Mononuclear cell (primary cell): ENCODE measurements at regions not wholly inside any gene's neighbourhood (a gene's known extent, or its start where the extent isn't known, plus 50 kb on each side); places are given as distances from the start of the nearest gene placed in this dataset.

Experiments used
- H3K27me3 ChIP-seq: 2 replicates; pipeline ENCODE4 v1.6.0; 2011; ENCODE audit warnings: low read length, control low read depth; ENCODE audit not compliant: insufficient read depth
- H3K4me1 ChIP-seq: 2 replicates; pipeline ENCODE4 v1.5.1; 2011; ENCODE audit warnings: mild to moderate bottlenecking, low read length, control low read depth; ENCODE audit not compliant: insufficient read depth
- H3K4me3 ChIP-seq: 2 replicates; pipeline ENCODE4 v1.5.1; 2011; ENCODE audit warnings: mild to moderate bottlenecking, low read length, moderate library complexity
- H3K9me3 ChIP-seq: 2 replicates; pipeline ENCODE4 v1.5.1; 2011; ENCODE audit warnings: low read depth, mild to moderate bottlenecking, control low read depth, low read length

DNA sequence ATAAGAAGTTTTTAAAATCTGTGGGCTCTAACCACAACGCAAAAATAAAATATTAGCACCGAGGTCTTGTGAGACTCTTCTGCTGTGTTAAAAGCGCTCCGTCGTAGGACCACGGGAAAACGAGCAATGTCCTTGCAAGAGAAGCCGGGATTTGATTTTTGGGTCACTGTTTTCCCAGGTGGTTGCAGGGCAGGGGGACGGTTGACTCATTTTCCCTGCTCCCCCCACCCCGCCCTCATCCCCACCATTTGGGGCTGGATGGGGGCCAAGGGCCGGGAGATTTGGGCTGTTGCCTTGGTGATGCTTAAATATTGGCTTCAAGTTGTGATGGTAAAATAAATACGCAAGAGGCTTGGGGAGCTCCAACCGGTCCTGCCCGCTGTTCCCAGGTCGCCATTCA is 67.6 kb upstream of the SLC25A33 start:
- no peaks in the 10 kb centered on the region for H3K9me3 ChIP-seq
- no peaks in the 10 kb centered on the region for H3K4me1 ChIP-seq
- no peak overlapping the region for H3K4me3 ChIP-seq
- H3K27me3 ChIP-seq: no peaks in the 10 kb centered on the region

DNA sequence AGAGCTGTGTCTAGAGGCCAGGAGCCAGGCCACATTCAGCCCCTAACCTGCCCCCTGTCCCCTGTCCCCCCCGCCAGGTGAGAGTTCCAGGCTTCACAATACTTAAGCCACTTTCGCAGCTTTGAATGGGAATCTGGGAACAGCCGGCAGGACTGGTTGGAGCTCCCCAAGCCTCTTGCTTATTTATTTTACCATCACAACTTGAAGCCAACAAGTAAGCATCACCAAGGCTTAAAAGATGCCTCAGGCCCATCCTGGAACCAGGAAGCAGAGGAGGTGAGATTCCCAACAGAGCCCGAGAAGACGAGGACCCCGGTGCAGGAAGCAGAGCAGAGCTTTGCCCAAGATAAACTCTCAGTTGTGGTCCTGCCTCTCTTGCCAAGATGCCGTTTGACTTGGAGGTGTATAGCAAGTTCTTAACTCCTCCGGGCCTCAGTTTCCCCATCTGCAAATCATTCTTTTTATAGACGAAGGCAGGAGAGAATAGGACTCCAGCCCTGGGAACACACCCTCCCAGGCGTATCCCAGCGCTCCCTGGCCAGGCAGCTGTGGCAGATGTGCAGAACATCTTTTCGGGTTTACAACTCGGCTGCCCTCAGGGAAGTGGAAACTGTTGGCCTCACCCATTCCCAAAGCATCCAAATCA is 66.8 kb upstream of the SLC25A33 start:
- no peaks in the 10 kb centered on the region for H3K9me3 ChIP-seq
- H3K4me3 ChIP-seq: no peak overlapping the region
- H3K4me1 ChIP-seq: no peaks in the 10 kb centered on the region
- H3K27me3 ChIP-seq: no peaks in the 10 kb centered on the region

DNA sequence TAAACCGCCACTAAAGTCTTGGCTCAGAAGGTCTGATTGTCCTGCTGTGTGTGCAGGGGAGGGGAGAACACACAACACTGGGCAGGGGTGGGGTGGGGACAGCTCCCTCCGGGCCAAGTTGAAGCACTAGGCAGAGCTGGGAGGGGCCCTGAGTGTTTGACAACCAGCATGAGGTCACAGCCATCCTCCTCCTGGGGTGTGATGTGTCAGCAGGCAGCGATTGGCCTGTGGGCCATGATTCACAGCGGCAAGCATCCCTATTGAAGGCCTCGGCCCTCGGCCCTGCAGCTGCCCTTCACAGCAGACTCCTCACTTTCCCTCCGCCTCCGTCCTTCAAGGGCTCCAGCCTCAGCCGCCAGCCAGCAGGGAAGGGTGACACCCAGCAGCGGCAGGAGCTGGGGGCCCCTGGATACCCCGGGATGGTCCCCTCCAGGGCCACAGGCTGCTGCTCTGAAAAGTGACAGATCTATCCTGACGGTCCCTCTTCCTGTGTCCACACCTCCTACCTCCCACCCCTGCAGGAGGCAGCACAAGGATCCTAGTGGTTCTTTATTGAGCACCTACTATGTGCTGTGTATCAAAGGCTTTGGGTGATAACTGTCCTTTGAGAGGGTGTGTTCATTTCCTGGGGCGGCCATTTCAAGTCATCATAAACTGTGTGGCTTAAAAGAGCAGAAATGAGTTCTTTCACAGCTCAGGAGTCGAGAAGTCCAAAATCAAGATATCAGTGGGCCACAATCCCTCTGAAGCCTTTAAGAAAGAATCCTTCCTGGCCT is 66.0 kb upstream of the SLC25A33 start:
- Histone ChIP-seq H3K4me1 (no peaks in the 10 kb centered on the region), H3K9me3 (no peaks in the 10 kb centered on the region), H3K4me3 (no peak overlapping the region), H3K27me3 (no peaks in the 10 kb centered on the region)

DNA sequence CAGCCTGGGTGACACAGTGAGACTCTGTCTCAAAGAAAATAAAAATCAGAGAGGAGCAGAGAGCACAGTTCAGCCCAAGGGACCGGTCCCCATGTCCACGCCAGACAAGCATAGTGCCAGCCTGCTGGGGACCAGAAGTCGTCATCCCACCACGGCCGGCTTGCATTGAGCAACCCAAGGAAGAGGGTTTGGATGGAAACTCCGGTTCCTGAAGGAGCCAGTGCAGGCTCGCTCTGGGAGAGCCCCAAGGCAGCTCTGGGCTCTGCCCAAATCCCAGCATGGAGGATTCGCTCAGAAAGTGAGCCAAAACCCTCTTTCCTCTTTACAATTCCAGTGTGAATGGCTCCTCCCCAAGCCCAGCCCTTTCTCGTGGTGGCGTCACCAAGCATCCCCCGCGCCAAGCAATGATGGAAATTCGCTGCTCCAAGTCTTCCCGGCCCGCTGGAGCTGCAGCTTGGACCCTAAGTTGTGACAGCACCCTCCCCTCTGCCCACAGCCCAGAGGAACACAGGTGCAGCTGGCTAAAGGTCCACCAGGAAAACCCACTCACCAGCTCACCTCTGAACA is 64.1 kb upstream of the SLC25A33 start:
- Histone ChIP-seq H3K27me3 (no peaks in the 10 kb centered on the region), H3K4me3 (no peak overlapping the region), H3K9me3 (no peaks in the 10 kb centered on the region), H3K4me1 (no peaks in the 10 kb centered on the region)

DNA sequence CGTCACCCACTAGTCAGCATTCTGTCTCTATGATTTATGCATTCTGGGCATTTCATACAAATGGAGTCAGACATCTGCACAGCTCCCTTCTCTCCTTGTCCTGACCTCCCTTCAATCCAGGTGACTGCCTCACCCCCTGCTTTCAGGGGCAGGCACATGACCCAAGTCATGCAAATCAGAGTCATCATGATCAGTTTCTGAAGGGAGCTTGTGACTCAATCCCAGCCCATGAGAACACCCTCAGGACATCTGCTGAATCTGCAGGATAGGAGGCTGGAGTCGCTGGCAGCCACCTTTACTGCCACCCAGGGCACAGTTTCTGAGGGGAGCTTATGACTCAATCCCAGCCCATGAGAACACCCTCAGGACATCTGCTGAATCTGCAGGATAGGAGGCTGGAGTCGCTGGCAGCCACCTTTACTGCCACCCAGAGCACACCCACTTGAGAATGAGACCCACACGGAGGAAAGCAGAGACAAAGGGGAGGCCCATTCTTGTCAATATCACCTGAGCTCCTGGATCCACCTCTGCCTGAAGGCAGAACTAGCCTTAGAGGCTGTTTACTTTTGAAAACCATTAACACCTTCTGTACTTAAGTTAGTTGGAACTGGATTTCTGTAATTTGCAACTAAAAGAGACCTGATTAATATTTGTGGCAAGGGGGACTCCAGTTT is 62.3 kb upstream of the SLC25A33 start:
- Histone ChIP-seq H3K9me3 (no peaks in the 10 kb centered on the region), H3K4me1 (no peaks in the 10 kb centered on the region), H3K4me3 (no peak overlapping the region), H3K27me3 (no peaks in the 10 kb centered on the region)

DNA sequence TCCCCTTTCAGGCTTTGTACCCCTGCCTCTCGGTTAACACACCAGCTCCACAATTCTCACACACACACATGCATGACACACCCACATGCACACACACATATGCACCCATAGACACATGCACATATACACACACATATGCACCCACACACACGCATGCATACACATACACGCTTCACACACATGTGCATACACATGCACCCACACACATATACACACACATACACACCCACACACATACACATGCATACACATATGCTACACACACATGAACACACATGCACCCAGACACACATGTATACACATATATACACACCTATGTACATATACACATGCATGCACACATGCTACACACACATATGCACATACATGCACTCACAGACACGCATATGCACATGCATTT is 61.7 kb upstream of the SLC25A33 start:
- Histone ChIP-seq H3K27me3 (no peaks in the 10 kb centered on the region), H3K4me3 (no peak overlapping the region), H3K4me1 (no peaks in the 10 kb centered on the region), H3K9me3 (no peaks in the 10 kb centered on the region)

DNA sequence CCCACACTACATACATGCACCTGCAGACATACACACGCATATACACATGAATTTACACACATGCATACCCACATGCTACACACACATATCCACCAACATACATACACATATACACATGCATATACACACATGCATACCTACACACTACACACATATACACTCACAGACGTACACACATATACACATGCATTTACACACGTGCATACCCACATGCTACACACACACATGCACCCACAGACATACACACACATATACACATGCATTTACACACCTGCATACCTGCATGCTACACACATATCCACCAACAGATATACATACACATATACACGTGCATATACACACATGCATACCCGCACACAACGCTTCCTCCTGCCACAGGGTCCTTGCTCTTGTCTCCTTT is 61.2 kb upstream of the SLC25A33 start:
- no peaks in the 10 kb centered on the region for H3K9me3 ChIP-seq
- no peaks in the 10 kb centered on the region for H3K4me1 ChIP-seq
- no peak overlapping the region for H3K4me3 ChIP-seq
- H3K27me3 ChIP-seq: no peaks in the 10 kb centered on the region

DNA sequence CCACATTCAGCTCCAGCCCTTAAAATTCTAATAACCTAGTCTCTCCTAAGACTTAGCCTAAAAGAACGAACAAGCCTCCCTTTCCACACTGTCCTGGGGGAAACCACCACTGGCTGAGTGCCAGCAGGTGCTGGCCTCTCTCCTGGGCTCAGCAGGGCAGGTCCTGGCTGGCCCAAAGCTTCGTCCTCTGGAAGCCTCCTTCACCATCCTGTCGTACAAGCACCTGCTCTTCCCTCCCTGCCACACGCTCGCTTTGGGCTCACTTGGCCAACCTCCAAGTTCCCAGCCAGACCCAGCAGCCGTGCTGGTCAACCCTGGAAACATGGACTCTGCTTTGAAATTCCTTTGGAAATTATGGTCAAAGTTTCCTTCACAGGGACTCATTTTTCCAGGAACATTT is 58.2 kb upstream of the SLC25A33 start:
- no peak overlapping the region for H3K4me3 ChIP-seq
- no peaks in the 10 kb centered on the region for H3K4me1 ChIP-seq
- no peaks in the 10 kb centered on the region for H3K27me3 ChIP-seq
- no peaks in the 10 kb centered on the region for H3K9me3 ChIP-seq

DNA sequence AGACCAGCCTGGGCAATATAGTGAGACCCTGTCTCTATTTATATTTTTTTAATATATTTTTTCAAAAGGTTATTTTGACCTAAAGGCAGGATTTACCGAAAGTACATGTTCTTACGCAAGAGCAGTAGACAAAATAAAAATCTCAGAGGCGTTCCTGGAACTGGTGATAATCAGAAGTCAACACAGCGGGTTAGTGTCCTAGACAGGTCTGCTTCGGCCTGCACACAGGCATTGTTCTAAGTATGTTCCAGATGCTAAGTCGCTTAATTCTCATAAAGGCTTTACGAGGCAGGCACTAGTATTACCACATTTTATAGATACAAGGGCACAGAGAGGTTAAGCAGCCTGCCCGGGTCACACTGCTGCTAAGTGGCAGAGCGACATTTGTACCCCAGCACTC is 56.9 kb upstream of the SLC25A33 start:
- Histone ChIP-seq H3K4me3 (no peak overlapping the region), H3K27me3 (no peaks in the 10 kb centered on the region)

DNA sequence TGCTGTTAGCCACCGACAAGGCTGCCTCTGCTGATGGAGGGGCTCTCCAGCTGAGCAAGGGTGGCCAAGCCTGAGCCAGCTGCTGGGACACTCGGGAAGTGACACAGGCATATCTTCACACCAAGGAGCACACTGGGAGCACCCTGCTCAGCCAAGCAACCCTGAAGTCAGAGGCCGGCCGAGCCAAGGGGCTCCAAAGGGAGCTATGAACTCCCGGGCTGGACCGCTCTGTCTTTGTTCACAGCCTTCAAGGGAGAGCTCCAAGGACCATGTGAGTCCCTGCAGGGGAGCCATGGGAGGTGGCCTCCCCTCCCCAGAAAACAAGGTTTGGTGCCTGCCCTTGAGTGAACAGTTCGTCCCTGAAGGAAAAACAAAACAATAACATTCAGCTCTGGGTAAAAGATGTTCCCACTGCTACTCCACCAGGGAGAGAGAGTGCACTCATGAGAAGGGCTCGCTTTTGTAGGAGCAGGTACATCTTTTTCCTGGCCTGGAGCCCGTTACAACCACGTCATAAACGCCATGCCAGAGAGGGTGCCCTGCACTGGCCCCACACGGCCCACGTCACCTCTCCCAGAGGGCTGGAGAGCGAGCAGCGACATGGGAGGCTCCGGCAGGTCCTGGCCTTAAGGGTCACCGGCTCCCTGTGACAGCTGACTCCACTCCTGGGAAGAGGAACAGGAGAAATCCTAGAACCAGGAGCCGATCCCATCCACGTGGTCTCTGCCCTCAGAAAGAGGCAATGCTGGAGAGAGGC is 56.3 kb upstream of the SLC25A33 start:
- no peaks in the 10 kb centered on the region for H3K27me3 ChIP-seq
- no peaks in the 10 kb centered on the region for H3K9me3 ChIP-seq
- no peak overlapping the region for H3K4me3 ChIP-seq
- no peaks in the 10 kb centered on the region for H3K4me1 ChIP-seq

More for the DNA sequence above, 56.9 kb upstream of the SLC25A33 start:
- Histone ChIP-seq H3K9me3 (no peaks in the 10 kb centered on the region), H3K4me1 (no peaks in the 10 kb centered on the region)

DNA sequence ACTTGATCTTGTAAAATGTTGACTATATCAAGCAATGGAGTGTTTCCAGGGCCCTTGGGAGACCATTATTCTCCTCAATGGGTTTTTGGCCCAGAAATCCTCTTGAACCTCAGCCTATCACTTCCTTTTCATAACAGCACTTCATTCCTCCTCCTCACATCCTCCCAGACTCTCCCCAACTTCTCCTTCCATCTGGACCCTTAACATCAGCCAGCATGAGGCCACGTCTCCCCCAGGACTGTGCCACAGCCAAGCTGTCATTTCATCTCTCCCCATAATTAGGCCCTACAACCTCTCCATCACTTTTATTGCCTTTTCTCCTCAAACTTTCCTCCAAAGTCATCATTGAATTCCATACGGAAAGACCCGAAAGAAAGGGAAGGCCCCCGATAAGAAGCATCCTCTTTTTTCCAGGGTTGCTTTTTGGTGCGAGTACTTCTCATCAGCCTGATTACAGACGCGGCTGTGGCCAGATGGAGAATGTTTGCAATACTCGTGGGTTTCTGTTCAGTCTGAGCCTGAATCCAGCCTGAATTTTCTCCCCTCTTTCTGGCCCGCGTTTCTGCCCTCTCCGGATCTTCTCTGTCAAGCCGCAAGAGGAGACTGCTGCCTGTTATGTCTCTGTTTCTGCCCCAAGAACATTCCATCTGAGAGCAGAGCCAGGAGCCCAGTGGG is 52.7 kb upstream of the SLC25A33 start:
- H3K27me3 ChIP-seq: no peaks in the 10 kb centered on the region
- H3K9me3 ChIP-seq: no peaks in the 10 kb centered on the region
- no peak overlapping the region for H3K4me3 ChIP-seq
- no peaks in the 10 kb centered on the region for H3K4me1 ChIP-seq
